ENCODE measurements at regions not wholly inside any gene's neighbourhood (a gene's known extent, or its start where the extent isn't known, plus 50 kb on each side); places are given as distances from the start of the nearest gene placed in this dataset.
A peak's percentile ranks its signal among the peaks of the same experiment; 100 is the strongest.

- DNase-seq (ENCODE audit: low read depth in 2 of 2) = no peak
Measured at GRCh38 chr2:18425210-18425703, 135.2 kb downstream of the RDH14 start.

GRCh38 chr2:18423636-18424035, 136.8 kb downstream of the RDH14 start:
- no peak for DNase-seq (ENCODE audit: low read depth in 2 of 2)

- DNase-seq (ENCODE audit: low read depth in 2 of 2) = no peak
Measured at GRCh38 chr2:18422432-18423165, 137.9 kb downstream of the RDH14 start.

- DNase-seq (ENCODE audit: low read depth in 2 of 2) = peak in 1 of 2 experiments; percentile 59
Measured at GRCh38 chr2:18413676-18414396, 146.6 kb downstream of the RDH14 start.

DNA sequence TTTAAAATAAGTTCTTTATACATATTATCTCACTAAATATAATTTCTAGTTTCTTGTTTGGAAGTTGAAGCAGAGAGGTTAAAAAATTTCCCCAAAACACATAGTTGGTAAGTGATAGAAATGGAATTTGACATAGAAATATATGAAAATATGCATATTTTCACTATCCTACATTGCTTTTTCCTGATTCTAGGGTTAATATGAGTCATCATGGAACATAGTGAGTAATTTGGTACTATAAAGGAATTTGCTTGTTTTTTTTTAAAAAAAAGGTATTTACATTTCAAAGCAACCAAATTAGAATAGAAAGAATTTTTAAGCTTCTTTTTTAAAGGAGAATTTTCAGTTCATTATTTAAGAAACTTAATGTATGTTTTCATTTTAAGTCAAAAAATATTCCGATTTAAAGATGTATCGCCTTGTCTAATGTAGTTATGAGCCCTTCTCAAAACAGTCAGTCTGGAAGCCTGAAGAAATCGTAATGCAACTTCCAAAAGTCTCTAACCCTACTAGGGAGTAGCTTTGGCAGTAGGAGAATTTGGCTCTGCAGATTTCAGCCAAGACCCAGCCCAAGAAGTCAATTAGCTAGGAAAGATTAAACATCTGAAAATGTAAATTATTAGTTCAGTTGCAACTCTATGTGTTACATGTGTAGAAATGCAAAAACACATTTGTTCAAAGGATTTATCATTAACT, 147.3 kb downstream of the RDH14 start:
- DNase-seq (ENCODE audit: low read depth in 2 of 2) = no peak

DNA sequence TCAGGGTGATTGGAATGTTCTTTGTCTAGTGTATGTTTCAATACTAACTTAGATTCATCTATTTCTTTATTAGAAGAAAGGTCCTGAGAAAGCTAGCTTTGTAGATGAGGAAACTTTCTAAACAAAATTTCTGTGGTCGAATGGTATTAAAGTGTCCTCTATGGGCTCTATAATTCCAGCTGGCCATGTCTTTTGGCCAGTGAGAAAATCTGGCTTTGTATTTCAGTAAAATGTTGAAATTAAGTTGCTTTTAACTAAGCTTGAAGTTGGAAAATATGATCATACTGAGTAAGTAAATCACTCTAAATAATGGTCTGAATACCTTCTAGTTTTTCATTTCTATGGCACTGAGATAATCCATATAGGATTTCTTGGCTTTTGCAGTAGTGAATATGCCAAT, 148.8 kb downstream of the RDH14 start:
- DNase-seq (ENCODE audit: low read depth in 2 of 2) = no peak

DNA sequence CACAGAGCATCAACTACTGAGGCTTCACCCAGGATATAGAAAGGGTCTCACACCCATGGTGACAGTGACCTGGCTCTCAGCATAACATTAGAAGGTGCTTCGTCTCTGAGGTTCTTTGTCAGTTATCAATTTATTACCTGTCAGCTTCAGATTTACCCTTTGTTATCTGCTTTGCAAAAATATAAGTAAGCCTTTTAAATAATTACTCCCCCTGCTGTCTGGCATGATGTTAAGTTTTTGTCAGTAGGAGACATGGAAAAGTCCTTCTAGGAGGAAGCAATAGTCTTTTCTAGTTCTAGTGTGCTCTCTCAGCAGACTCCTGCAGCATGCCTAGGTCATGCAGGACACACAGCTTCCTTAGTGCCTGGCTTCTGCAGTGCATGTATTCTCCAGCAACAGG, 149.9 kb downstream of the RDH14 start:
- no peak for DNase-seq (ENCODE audit: low read depth in 2 of 2)

DNA sequence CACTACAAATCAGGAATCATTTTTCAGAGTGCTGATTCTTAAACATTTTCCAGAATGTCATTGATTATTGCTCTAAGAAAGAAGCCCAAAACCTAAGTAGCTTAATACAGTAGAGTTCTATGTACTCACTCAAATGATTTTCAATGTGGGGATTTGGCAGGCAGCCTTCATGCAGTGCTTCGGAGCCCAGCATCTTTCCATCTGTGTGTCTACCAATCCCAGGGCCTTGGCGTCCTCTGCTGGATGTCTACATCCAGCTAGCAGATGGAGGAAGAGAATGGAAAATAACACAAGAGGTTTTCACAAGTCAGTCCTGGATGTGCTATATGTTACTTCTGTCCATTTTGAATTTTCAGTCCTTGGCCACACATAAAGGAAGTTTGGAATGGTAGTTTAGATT, 151.8 kb downstream of the RDH14 start:
- no peak for DNase-seq (ENCODE audit: low read depth in 2 of 2)

DNA sequence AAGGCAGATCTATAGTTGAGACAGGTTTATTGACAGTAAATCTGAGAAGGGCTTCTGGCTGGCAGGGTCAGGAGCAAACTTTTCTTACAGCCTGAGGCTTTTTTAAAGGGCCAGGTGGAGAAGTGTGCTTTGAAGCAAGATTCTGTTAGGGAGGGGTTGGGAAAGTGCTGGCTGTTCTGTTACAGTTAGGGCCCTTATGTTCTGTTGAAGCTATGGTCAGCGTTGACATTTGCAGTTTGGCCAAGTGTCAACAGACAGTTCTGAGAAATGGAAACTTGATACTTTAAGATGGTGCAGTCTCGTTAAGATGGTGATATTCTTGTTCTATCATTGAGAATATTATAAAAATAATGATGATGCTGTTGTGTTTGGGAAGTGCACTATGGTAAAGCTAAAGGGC, 154.2 kb downstream of the RDH14 start:
- DNase-seq (ENCODE audit: low read depth in 2 of 2) = no peak

DNA sequence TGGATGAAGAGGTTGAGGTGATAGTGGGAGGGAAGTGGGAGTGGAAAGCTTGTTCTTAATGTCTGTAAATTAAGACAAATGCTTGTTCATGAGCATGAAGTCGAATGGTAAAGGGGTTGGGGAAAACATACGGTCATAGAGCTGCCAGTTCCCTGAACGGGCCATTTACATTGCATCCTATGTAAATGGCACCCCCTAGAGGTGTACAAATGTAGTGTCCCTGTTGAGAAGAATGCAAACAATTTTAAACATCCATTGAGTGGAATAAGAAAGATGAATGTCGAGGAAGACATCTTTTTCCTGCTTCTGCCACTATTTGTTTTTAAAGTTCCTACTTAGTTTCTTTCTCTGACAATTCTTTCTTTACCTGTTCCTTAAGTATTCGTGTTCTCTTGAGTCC, 155.7 kb downstream of the RDH14 start:
- DNase-seq (ENCODE audit: low read depth in 2 of 2) = peak in 1 of 2 experiments; percentile 36

- DNase-seq (ENCODE audit: low read depth in 2 of 2) = peak; percentile 66 to 69
Measured at GRCh38 chr2:18403921-18404522, 156.4 kb downstream of the RDH14 start.

GRCh38 chr2:18402831-18403230, 157.6 kb downstream of the RDH14 start:
- DNase-seq (ENCODE audit: low read depth in 2 of 2) = peak; percentile 71 to 77

DNA sequence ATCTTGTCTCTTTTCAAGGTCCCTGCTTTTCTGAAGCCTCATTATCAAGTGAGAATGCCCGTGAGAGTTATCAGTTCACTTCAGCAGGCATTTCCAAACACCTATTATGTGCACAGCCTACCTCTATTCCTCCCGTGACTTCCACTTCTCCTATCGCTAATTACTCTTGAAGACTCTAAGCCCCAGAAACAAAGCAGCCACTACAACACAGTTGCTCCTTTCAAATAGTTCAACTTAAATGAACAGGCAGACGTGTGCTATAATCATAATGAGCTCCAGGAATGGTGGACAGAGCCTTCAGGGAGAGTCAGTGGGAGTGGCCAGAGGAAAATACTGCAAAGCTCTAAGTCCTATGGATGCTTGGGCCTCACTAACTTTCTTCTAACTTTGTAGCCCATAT, 159.0 kb downstream of the RDH14 start:
- DNase-seq (ENCODE audit: low read depth in 2 of 2) = no peak

- no peak for DNase-seq (ENCODE audit: low read depth in 2 of 2)
Measured at GRCh38 chr2:18399601-18400000, 160.9 kb downstream of the RDH14 start.

DNA sequence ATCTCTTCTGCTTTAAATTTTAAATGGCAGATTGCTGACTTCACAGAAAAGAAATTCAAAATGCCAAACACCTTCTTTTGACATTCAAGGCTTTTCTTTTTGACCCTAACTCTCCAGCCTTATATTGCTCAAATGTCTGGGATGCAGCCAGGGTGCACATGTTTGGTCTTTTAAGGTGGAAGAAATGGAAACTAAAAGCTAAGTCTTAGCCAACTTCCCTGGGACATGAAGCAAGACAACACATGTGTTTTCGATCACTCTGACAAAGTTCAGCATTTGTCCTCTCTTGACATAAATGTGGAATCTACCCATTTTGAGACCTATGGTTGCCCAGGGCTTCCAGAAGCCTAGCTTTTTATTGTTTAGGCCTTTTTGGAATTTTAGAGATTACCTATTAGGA, 161.6 kb downstream of the RDH14 start:
- DNase-seq (ENCODE audit: low read depth in 2 of 2) = peak; percentile 48

- DNase-seq (ENCODE audit: low read depth in 2 of 2) = peak; percentile 21 to 24
Measured at GRCh38 chr2:18396329-18397010, 164.0 kb downstream of the RDH14 start.

DNA sequence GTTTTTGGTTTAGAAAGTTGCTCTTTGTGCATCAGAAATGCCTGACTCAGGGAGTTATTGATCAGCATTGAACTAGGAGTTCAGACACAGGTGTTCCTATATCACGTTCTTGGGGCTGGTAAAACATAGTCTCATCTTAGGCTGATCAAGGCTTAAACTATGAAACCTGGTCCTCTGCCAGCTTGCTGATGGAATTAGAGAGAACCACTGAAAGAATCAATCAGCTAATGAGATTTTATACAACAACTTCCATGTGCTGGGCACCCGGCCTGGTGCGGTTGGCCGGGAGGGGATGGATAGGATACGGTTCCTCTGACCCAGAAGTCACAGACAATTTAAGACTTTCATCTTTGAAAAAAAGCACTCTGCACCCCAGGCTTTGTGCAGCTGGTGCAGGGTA, 164.9 kb downstream of the RDH14 start:
- no peak for DNase-seq (ENCODE audit: low read depth in 2 of 2)

DNA sequence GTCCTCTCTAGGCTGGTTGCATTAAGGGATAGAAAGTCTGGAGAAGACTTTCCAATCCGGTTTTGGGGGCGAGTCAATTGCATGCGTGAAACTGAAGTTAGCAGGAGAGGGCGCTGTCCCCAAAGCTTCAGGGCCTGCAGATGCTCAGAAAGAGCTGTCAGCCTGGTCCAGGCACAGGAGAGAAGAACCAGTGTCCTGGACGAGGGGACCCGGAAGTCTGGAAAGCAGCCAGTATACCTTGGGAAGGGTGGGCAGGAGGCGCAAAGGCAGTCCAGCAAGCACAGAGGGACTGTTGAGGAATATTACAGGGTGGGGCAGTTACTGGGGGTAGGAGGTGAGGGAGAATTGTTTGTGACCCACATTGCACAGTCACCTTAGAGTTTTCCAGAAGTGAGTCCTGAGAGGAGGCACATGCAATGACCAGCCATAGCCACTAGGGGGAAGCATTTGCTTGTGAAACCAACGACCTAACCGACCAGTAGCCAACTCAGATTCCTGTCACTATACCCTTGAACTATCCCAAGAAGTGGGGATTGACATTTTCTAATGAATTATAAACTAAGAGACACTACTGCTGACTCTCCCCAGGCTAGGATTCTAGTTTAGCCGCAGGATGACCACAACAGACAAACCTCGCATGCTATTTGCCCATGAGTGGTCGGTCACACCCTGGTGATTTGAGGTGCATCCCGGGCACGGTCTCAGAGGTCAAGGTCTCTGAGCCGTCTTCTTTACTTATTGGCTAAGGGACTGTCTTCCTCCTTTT, 172.8 kb downstream of the RDH14 start:
- peak; percentile 66 to 68 for DNase-seq (ENCODE audit: low read depth in 2 of 2)

GRCh38 chr2:18384242-18384641, 176.2 kb downstream of the RDH14 start:
- peak; percentile 25 to 30 for DNase-seq (ENCODE audit: low read depth in 2 of 2)

GRCh38 chr2:18381386-18381785, 179.1 kb downstream of the RDH14 start:
- DNase-seq (ENCODE audit: low read depth in 2 of 2) = peak; percentile 73 to 77

DNA sequence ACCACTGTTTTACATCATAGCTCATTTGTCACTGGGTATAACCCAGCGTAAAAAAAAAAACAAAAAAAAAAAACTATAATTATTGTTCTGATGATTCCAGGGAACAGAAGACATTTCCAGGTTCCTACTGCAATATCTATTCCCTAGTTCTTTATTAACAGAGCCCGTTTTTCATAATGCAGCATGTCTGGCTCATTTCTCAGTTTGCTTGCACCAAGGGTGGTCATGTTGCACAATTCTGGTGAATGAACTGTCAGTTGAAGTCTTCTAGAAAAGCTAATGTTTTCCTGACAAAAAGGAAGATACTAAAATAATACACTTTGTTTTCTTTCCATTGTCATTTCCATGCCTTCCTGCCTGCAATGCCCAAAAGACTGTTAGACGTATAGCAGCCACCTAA, 180.1 kb downstream of the RDH14 start:
- no peak for DNase-seq (ENCODE audit: low read depth in 2 of 2)
